HCT116 (cell line): ENCODE measurements at regions not wholly inside any gene's neighbourhood (a gene's known extent, or its start where the extent isn't known, plus 50 kb on each side); places are given as distances from the start of the nearest gene placed in this dataset.
"Not testable (repeated sequence)": the region's sequence is repeated elsewhere in the genome, so short reads cannot be mapped to it uniquely, and the experiment has no call there.

Experiments used
- ATAC-seq: fragments of 200-7000 bp; cut with Tn5 transposase; 2 replicates; pipeline ENCODE4 v1.9.1; 2020; ENCODE audit warnings: mild to moderate bottlenecking, moderate library complexity
- BruUV-seq: library from RNA; stranded (reverse); fragments of 400-500 nt; replicated peaks from 2 replicates; lab custom pipeline; 2021; lab: Mats Ljungman, UMichigan
- CTCF ChIA-PET: fragments of 300-600 bp; sonication (Branson Sonifier 250); formaldehyde crosslinking; loops from one replicate; lab custom pipeline; 2021; ENCODE audit warnings: antibody characterized with exemption; lab: Charles Lee
- POLR2A ChIA-PET: fragments of 300-600, 350-600 bp; sonication (Branson Sonifier 250); formaldehyde crosslinking; loops from one replicate; lab custom pipeline; 2021; ENCODE audit warnings: antibody characterized with exemption; lab: Charles Lee
- RAD21 ChIA-PET, 2 experiments: fragments of 300-600 bp; sonication (Branson Sonifier 250); formaldehyde crosslinking; loops; one replicate each; lab custom pipeline; 2023; ENCODE audit warnings: low total read pairs in 2 of 2; ENCODE audit not compliant: uncharacterized antibody in 2 of 2, unreplicated experiment in 2 of 2, low non-redundant PET in 1 of 2; lab: Charles Lee
- DNase-seq: peaks from one replicate; pipeline ENCODE4 v3.0.0-alpha.2; 2010; ENCODE audit warnings: low read depth, low spot score
- H2AFZ ChIP-seq: fragments of 200-600 bp; shearing (Covaris generic), sonication (generic); 2 replicates; pipeline ENCODE4 v1.6.1; 2017; ENCODE audit warnings: low read depth, mixed run types, mixed read lengths, antibody characterized with exemption, low read length; ENCODE audit not compliant: poor library complexity, severe bottlenecking
- H3K27ac ChIP-seq: 2 replicates; pipeline ENCODE4 v1.5.1; 2012; ENCODE audit warnings: low read depth, low read length
- H3K27me3 ChIP-seq: fragments of 200-600 bp; sonication (generic); 2 replicates; pipeline ENCODE4 v1.6.1; 2016; ENCODE audit warnings: mixed run types, low read length, mixed read lengths; ENCODE audit not compliant: insufficient read depth
- H3K36me3 ChIP-seq, 2 experiments: fragments of 200-500 bp in 1 of 2; fragments of 200-600 bp in 1 of 2; sonication (Bioruptor generic) in 1 of 2; sonication (generic) in 1 of 2; 2 replicates each; pipeline versions ENCODE4 v1.5.1 to v1.6.1; 2014 to 2016; ENCODE audit warnings: low read length in 2 of 2, inconsistent platforms in 1 of 2, mixed read lengths in 1 of 2, mixed run types in 1 of 2; ENCODE audit not compliant: insufficient read depth in 2 of 2, control insufficient read depth in 1 of 2
- H3K4me1 ChIP-seq, 2 experiments: fragments of 200-600 bp in 1 of 2; sonication (generic) in 1 of 2; 2 replicates each; pipeline versions ENCODE4 v1.5.1 to v1.6.1; 2012 to 2017; ENCODE audit warnings: low read length in 2 of 2, inconsistent platforms in 1 of 2, mild to moderate bottlenecking in 1 of 2, mixed read lengths in 1 of 2, mixed run types in 1 of 2, moderate library complexity in 1 of 2; ENCODE audit not compliant: insufficient read depth in 2 of 2, control insufficient read depth in 1 of 2
- H3K4me2 ChIP-seq: fragments of 200-600 bp; sonication (generic); 2 replicates; pipeline ENCODE4 v1.6.1; 2017; ENCODE audit warnings: mixed run types, low read length, mixed read lengths
- H3K4me3 ChIP-seq, 2 experiments: fragments of 200-600 bp in 1 of 2; sonication (generic) in 1 of 2; replicated peaks in 1 of 2; 2 replicates each; pipeline ENCODE4 v1.5.1; 2011 to 2016; ENCODE audit warnings: low read length in 2 of 2, control low read depth in 1 of 2, low read depth in 1 of 2, mild to moderate bottlenecking in 1 of 2, mixed read lengths in 1 of 2, mixed run types in 1 of 2
- H3K79me2 ChIP-seq: fragments of 200-600 bp; sonication (generic); 2 replicates; pipeline ENCODE4 v1.6.1; 2017; ENCODE audit warnings: mild to moderate bottlenecking, mixed run types, low read length, moderate library complexity, mixed read lengths; ENCODE audit not compliant: insufficient read depth
- H3K9ac ChIP-seq: fragments of 200-600 bp; sonication (generic); 2 replicates; pipeline ENCODE4 v1.6.1; 2016; ENCODE audit warnings: low read length, mixed read lengths
- H3K9me2 ChIP-seq: fragments of 200-600 bp; sonication (generic), shearing (Covaris generic); 2 replicates; pipeline ENCODE4 v1.6.1; 2017; ENCODE audit warnings: mixed run types, mild to moderate bottlenecking, moderate library complexity; ENCODE audit not compliant: insufficient read depth
- H3K9me3 ChIP-seq, 2 experiments: fragments of 200-500 bp in 1 of 2; fragments of 200-600 bp in 1 of 2; sonication (Bioruptor generic) in 1 of 2; sonication (generic) in 1 of 2; 2 replicates each; pipeline ENCODE4 v1.6.1; 2014 to 2017; ENCODE audit warnings: low read length in 2 of 2, mixed read lengths in 2 of 2, inconsistent platforms in 1 of 2, low read depth in 1 of 2, mild to moderate bottlenecking in 1 of 2, mixed run types in 1 of 2, moderate library complexity in 1 of 2; ENCODE audit not compliant: control insufficient read depth in 1 of 2, insufficient read depth in 1 of 2
- H4K20me1 ChIP-seq: fragments of 200-600 bp; sonication (generic), shearing (Covaris generic); 2 replicates; pipeline ENCODE4 v1.6.1; 2017; ENCODE audit warnings: mixed run types, mild to moderate bottlenecking, moderate library complexity; ENCODE audit not compliant: insufficient read depth
- CEBPB ChIP-seq: IDR thresholded peaks from 2 replicates; pipeline ENCODE4 v1.6.1; 2012; ENCODE audit warnings: low read depth
- CTCF ChIP-seq, 3 experiments: fragments of 200-600 bp in 1 of 3; sonication (generic) in 1 of 3; IDR thresholded peaks in 2 of 3; conservative IDR thresholded peaks in 1 of 3; 2 replicates each; pipeline ENCODE4 v1.5.1; 2012 to 2017; ENCODE audit warnings: low read depth in 2 of 3, low read length in 2 of 3, antibody characterized with exemption in 1 of 3, borderline replicate concordance in 1 of 3, control low read depth in 1 of 3, mild to moderate bottlenecking in 1 of 3, mixed read lengths in 1 of 3, mixed run types in 1 of 3, moderate library complexity in 1 of 3; ENCODE audit not compliant: insufficient read depth in 1 of 3
- MAX ChIP-seq: IDR thresholded peaks from 2 replicates; pipeline ENCODE4 v1.6.1; 2012
- POLR2AphosphoS5 ChIP-seq: IDR thresholded peaks from 2 replicates; pipeline ENCODE4 v1.6.1; 2011; ENCODE audit warnings: mild to moderate bottlenecking, low read depth, low read length, moderate library complexity
- SIN3A ChIP-seq: IDR thresholded peaks from 2 replicates; pipeline ENCODE4 v1.6.1; 2012; ENCODE audit warnings: low read depth
- TCF7L2 ChIP-seq: IDR thresholded peaks from 2 replicates; pipeline ENCODE4 v1.7.0; 2011; ENCODE audit warnings: borderline replicate concordance, inconsistent platforms; ENCODE audit not compliant: insufficient read depth, insufficient read length; ENCODE audit errors: extremely low read depth
- ZBTB33 ChIP-seq: IDR thresholded peaks from 2 replicates; pipeline ENCODE4 v1.6.1; 2011; ENCODE audit warnings: mild to moderate bottlenecking, low read length, moderate library complexity; ENCODE audit not compliant: insufficient replicate concordance; ENCODE audit errors: extremely low read depth
- ZNF274 ChIP-seq: fragments of 200-500 bp; sonication (Bioruptor generic); IDR thresholded peaks from 2 replicates; pipeline ENCODE4 v1.6.1; 2014; ENCODE audit warnings: mild to moderate bottlenecking, low read depth, low read length, inconsistent platforms
- intact Hi-C: fragments of 100-400 bp; cut with micrococcal nuclease; formaldehyde crosslinking; loops from 2 replicates; pipeline ENCODE4 v1.10.0; 2022

- TF ChIP-seq CTCF (IDR thresholded peaks at IDR 0.05 in 2 of 3, conservative IDR thresholded peaks at IDR 0.05 in 1 of 3; ENCODE audit: borderline replicate concordance in 1 of 3, insufficient read depth in 1 of 3, low read depth in 2 of 3, low read length in 2 of 3) (no peak), POLR2AphosphoS5 (no peak), ZNF274 (no peak), ZBTB33 (no peak), CEBPB (no peak)
Measured at GRCh38 chr11:97567801-97568200, 1178.0 kb downstream of the JRKL start (continued).

- no peak overlapping the region for H3K27ac ChIP-seq
- no TSS peak for BruUV-seq
- no peaks in the 10 kb centered on the region for H3K36me3 ChIP-seq
- no peak for TF ChIP-seq TCF7L2
- TF ChIP-seq ZBTB33 = no peak
- no peak for TF ChIP-seq MAX
- TF ChIP-seq SIN3A = no peak
- CTCF ChIA-PET = no interaction called here
- intact Hi-C loops = no loop called here
- RAD21 ChIA-PET = no interaction called here
- no peaks in the 10 kb centered on the region for H3K4me1 ChIP-seq
- no peak overlapping the region for H3K9ac ChIP-seq
- no peak overlapping the region for H3K4me2 ChIP-seq
- H3K27me3 ChIP-seq = no peaks in the 10 kb centered on the region
- POLR2A ChIA-PET = no interaction called here
- no peaks in the 10 kb centered on the region for H3K79me2 ChIP-seq
- H4K20me1 ChIP-seq = no peaks in the 10 kb centered on the region
- no peaks in the 10 kb centered on the region for H3K9me2 ChIP-seq
- ATAC-seq (no peak), DNase-seq (no peak)
- no peak overlapping the region for H2AFZ ChIP-seq
- H3K9me3 ChIP-seq = peaks cover 6 to 7% of the 10 kb centered on the region in 2 experiments; a peak in 2 of 4 replicates
- H3K4me3 ChIP-seq = no peak overlapping the region
Measured at GRCh38 chr11:97570636-97571035, 1180.8 kb downstream of the JRKL start.

GRCh38 chr11:97573771-97574170 lies 1184.0 kb downstream of the JRKL start:
- BruUV-seq, DNase-seq: not testable (repeated sequence)

More at GRCh38 chr11:97573771-97574170, 1184.0 kb downstream of the JRKL start:
- ATAC-seq, H3K27me3 ChIP-seq, H3K36me3 ChIP-seq, H3K4me3 ChIP-seq, H3K4me2 ChIP-seq, H3K27ac ChIP-seq, RAD21 ChIA-PET, H3K4me1 ChIP-seq, H3K9me2 ChIP-seq, H3K9ac ChIP-seq, H4K20me1 ChIP-seq, POLR2A ChIA-PET, H2AFZ ChIP-seq, H3K79me2 ChIP-seq, CTCF ChIA-PET, intact Hi-C loops, H3K9me3 ChIP-seq: not testable (repeated sequence)
